Ascending aorta (tissue), 2 donors: ENCODE measurements at regions not wholly inside any gene's neighbourhood (a gene's known extent, or its start where the extent isn't known, plus 50 kb on each side); places are given as distances from the start of the nearest gene placed in this dataset.

Source experiments
- DNase-seq, 2 donors: peaks; one replicate each; pipeline ENCODE4 v3.0.0-alpha.2; 2019; ENCODE audit warnings: low spot score in 2 of 2
- H3K27ac ChIP-seq, 2 donors: fragments of 200-600 bp; sonication (generic); one replicate each; pipeline ENCODE4 v1.5.1; 2016 to 2017; ENCODE audit warnings: mild to moderate bottlenecking in 1 of 2
- H3K27me3 ChIP-seq: fragments of 200-600 bp; sonication (generic); one replicate; pipeline ENCODE4 v1.5.1; 2017
- H3K36me3 ChIP-seq, 2 donors: fragments of 200-600 bp; sonication (generic); one replicate each; pipeline ENCODE4 v1.5.1; 2016
- H3K4me1 ChIP-seq, 2 donors: fragments of 200-600 bp; sonication (generic); one replicate each; pipeline ENCODE4 v1.5.1; 2016 to 2017; ENCODE audit warnings: mild to moderate bottlenecking in 1 of 2
- H3K4me3 ChIP-seq, 2 donors: fragments of 200-600 bp; sonication (generic); one replicate each; pipeline ENCODE4 v1.5.1; 2016 to 2017; ENCODE audit warnings: mild to moderate bottlenecking in 1 of 2
- H3K9me3 ChIP-seq, 2 donors: fragments of 200-600 bp; sonication (generic); one replicate each; pipeline ENCODE4 v1.5.1; 2016
- CTCF ChIP-seq, 3 experiments: fragments of 200-600 bp in 2 of 3; fragments of 450-650 bp in 1 of 3; sonication (generic) in 2 of 3; IDR thresholded peaks; one replicate each; pipeline ENCODE4 v1.5.1; 2016 to 2019; ENCODE audit warnings: antibody characterized with exemption in 3 of 3, mild to moderate bottlenecking in 1 of 3, moderate library complexity in 1 of 3
- intact Hi-C: fragments of 100-400 bp; cut with DNase I; formaldehyde crosslinking; loops from one replicate; pipeline ENCODE4 v1.15.1; 2023

- Histone ChIP-seq H3K27me3 (no peaks in the 10 kb centered on the region), H3K27ac (peak overlapping the region; percentile 44 to 66), H3K9me3 (no peaks in the 10 kb centered on the region), H3K4me1 (peaks cover 0 to 2% of the 10 kb centered on the region in 2 donors), H3K36me3 (no peaks in the 10 kb centered on the region), H3K4me3 (no peak overlapping the region)
- DNase-seq = no peak
- no peak for TF ChIP-seq CTCF (IDR thresholded peaks at IDR 0.05)
- intact Hi-C loops = no loop called here
Measured at GRCh38 chr2:33810046-33810835, 211.1 kb upstream of the FAM98A start.

- intact Hi-C loops = no loop called here
- Histone ChIP-seq H3K9me3 (no peaks in the 10 kb centered on the region), H3K4me3 (no peak overlapping the region), H3K36me3 (no peaks in the 10 kb centered on the region), H3K4me1 (peaks cover 0 to 2% of the 10 kb centered on the region in 2 donors), H3K27me3 (no peaks in the 10 kb centered on the region), H3K27ac (no peak overlapping the region)
- DNase-seq = no peak
- TF ChIP-seq CTCF (IDR thresholded peaks at IDR 0.05) = no peak
Measured at GRCh38 chr2:33806041-33806440, 206.9 kb upstream of the FAM98A start.

GRCh38 chr2:33804155-33804554 lies 205.1 kb upstream of the FAM98A start:
- no peak for DNase-seq
- Histone ChIP-seq H3K9me3 (no peaks in the 10 kb centered on the region), H3K27ac (no peak overlapping the region), H3K36me3 (no peaks in the 10 kb centered on the region), H3K4me1 (no peaks in the 10 kb centered on the region), H3K4me3 (no peak overlapping the region), H3K27me3 (no peaks in the 10 kb centered on the region)
- no peak for TF ChIP-seq CTCF (IDR thresholded peaks at IDR 0.05)
- intact Hi-C loops = no loop called here

- no peak overlapping the region for H3K4me3 ChIP-seq
- H3K27me3 ChIP-seq = no peaks in the 10 kb centered on the region
- no peaks in the 10 kb centered on the region for H3K4me1 ChIP-seq
- no peak for TF ChIP-seq CTCF (IDR thresholded peaks at IDR 0.05)
- intact Hi-C loops = no loop called here
- DNase-seq = no peak
- no peaks in the 10 kb centered on the region for H3K36me3 ChIP-seq
- H3K9me3 ChIP-seq = no peaks in the 10 kb centered on the region
- no peak overlapping the region for H3K27ac ChIP-seq
Measured at GRCh38 chr2:33796511-33796910, 197.4 kb upstream of the FAM98A start.

GRCh38 chr2:33791625-33792024 lies 192.5 kb upstream of the FAM98A start:
- Histone ChIP-seq H3K36me3 (no peaks in the 10 kb centered on the region), H3K27me3 (no peaks in the 10 kb centered on the region), H3K4me3 (no peak overlapping the region), H3K27ac (no peak overlapping the region), H3K4me1 (no peaks in the 10 kb centered on the region), H3K9me3 (no peaks in the 10 kb centered on the region)
- intact Hi-C loops = no loop called here
- no peak for TF ChIP-seq CTCF (IDR thresholded peaks at IDR 0.05)
- DNase-seq = no peak
